ENCODE measurements at regions not wholly inside any gene's neighbourhood (a gene's known extent, or its start where the extent isn't known, plus 50 kb on each side); places are given as distances from the start of the nearest gene placed in this dataset.

GRCh38 chr2:198498516-198498915, 694.1 kb downstream of the PLCL1 start:
- H3K9ac ChIP-seq (replicated peaks; ENCODE audit: extremely low read depth, insufficient read depth, low read length): no peak overlapping the region
- no peak for DNase-seq (ENCODE audit: low read depth, low spot score)
- H3K4me3 ChIP-seq (replicated peaks in 1 of 3; ENCODE audit: insufficient read depth in 1 of 3, low read depth in 1 of 3, low read length in 3 of 3): no peak overlapping the region
- CTCF ChIA-PET: no interaction called here
- no peak for TF ChIP-seq GATA2 (IDR thresholded peaks at IDR 0.05; ENCODE audit: insufficient read depth, insufficient read length, low read depth, low read length)
- no peak for TF ChIP-seq JUN (IDR thresholded peaks at IDR 0.05; ENCODE audit: borderline replicate concordance, insufficient read depth, insufficient read length, low read depth)
- TF ChIP-seq MYC (IDR thresholded peaks at IDR 0.05; ENCODE audit: low read depth, low read length): no peak
- no peak for TF ChIP-seq MAX (IDR thresholded peaks at IDR 0.05; ENCODE audit: insufficient read depth, insufficient read length)
- TF ChIP-seq FOS (IDR thresholded peaks at IDR 0.05; ENCODE audit: borderline replicate concordance, insufficient read depth, low read length): no peak
- no peak for TF ChIP-seq POLR2AphosphoS5 (IDR thresholded peaks at IDR 0.05; ENCODE audit: insufficient read depth, low read depth, low read length)
- no peak for TF ChIP-seq EZH2 (IDR thresholded peaks at IDR 0.05; ENCODE audit: borderline replicate concordance, low read depth, low read length, severe bottlenecking)
- no peak for TF ChIP-seq CTCF (IDR thresholded peaks at IDR 0.05; ENCODE audit: extremely low read depth in 1 of 2, insufficient read depth in 1 of 2, low read depth in 1 of 2, low read length in 2 of 2)
- no peak for TF ChIP-seq POLR2A (IDR thresholded peaks at IDR 0.05; ENCODE audit: low read depth, low read length)
- dilution Hi-C loops (cut with MboI; ENCODE audit: extremely low pct_ligation_motif_present, low sequenced_read_pairs): no loop called here
- no TSS peak for BruUV-seq (replicated peaks)
- no peak overlapping the region for H3K4me2 ChIP-seq (ENCODE audit: insufficient read depth, low read length)
- no peaks in the 10 kb centered on the region for H4K20me1 ChIP-seq (replicated peaks; ENCODE audit: control insufficient read depth, extremely low read depth, insufficient read depth, low read length)
- FAIRE-seq: no peak
- no peak overlapping the region for H2AFZ ChIP-seq (ENCODE audit: low read depth, low read length)
- intact Hi-C loops (cut with micrococcal nuclease): no loop called here
- H3K27ac ChIP-seq (ENCODE audit: insufficient read depth, low read depth, low read length): no peak overlapping the region
- H3K36me3 ChIP-seq (ENCODE audit: control insufficient read depth in 2 of 2, extremely low read depth in 1 of 2, insufficient read depth in 2 of 2, low read length in 2 of 2): no peaks in the 10 kb centered on the region
- no peaks in the 10 kb centered on the region for H3K4me1 ChIP-seq (ENCODE audit: control insufficient read depth, extremely low read depth, insufficient read depth, low read length)
- no peaks in the 10 kb centered on the region for H3K9me1 ChIP-seq (replicated peaks; ENCODE audit: control insufficient read depth, extremely low read depth, insufficient read depth, low read length)
- H3K9me3 ChIP-seq (replicated peaks; ENCODE audit: control insufficient read depth, insufficient read depth, low read length): no peaks in the 10 kb centered on the region
- H3K27me3 ChIP-seq (ENCODE audit: control insufficient read depth in 2 of 2, insufficient read depth in 2 of 2, low read length in 2 of 2): no peaks in the 10 kb centered on the region
- POLR2A ChIA-PET: no interaction called here
- no peaks in the 10 kb centered on the region for H3K79me2 ChIP-seq (ENCODE audit: control insufficient read depth, insufficient read depth, low read length)
